Central memory CD8-positive, alpha-beta T cell (primary cell): ENCODE measurements at regions not wholly inside any gene's neighbourhood (a gene's known extent, or its start where the extent isn't known, plus 50 kb on each side); places are given as distances from the start of the nearest gene placed in this dataset.

Source experiments
- ATAC-seq: fragments of 150-1000 bp; cut with Tn5 transposase; replicated peaks from 2 replicates; pipeline ENCODE4 v1.10.0; 2022; ENCODE audit warnings: mild to moderate bottlenecking, moderate FRiP score, moderate number of reproducible peaks; ENCODE audit not compliant: poor library complexity, severe bottlenecking; ENCODE audit errors: extremely low read depth
- DNase-seq, 2 donors: peaks; one replicate each; pipeline ENCODE4 v3.0.0; 2021; ENCODE audit warnings: low spot score in 2 of 2
- H3K27ac Mint-ChIP-seq: one replicate; pipeline ENCODE4 v1.8.0; 2022; ENCODE audit warnings: low read depth, mild to moderate bottlenecking, moderate library complexity, mixed read lengths
- H3K27me3 Mint-ChIP-seq: one replicate; pipeline ENCODE4 v1.8.0; 2022; ENCODE audit warnings: mixed read lengths
- H3K36me3 Mint-ChIP-seq: one replicate; pipeline ENCODE4 v1.8.0; 2022; ENCODE audit warnings: mild to moderate bottlenecking, moderate library complexity, mixed read lengths; ENCODE audit not compliant: insufficient read depth
- H3K4me1 Mint-ChIP-seq: one replicate; pipeline ENCODE4 v1.8.0; 2022; ENCODE audit warnings: mixed read lengths
- H3K4me3 Mint-ChIP-seq: one replicate; pipeline ENCODE4 v1.8.0; 2022; ENCODE audit warnings: mild to moderate bottlenecking, moderate library complexity, mixed read lengths
- H3K9me3 Mint-ChIP-seq: one replicate; pipeline ENCODE4 v1.8.0; 2022; ENCODE audit warnings: mixed read lengths

DNA sequence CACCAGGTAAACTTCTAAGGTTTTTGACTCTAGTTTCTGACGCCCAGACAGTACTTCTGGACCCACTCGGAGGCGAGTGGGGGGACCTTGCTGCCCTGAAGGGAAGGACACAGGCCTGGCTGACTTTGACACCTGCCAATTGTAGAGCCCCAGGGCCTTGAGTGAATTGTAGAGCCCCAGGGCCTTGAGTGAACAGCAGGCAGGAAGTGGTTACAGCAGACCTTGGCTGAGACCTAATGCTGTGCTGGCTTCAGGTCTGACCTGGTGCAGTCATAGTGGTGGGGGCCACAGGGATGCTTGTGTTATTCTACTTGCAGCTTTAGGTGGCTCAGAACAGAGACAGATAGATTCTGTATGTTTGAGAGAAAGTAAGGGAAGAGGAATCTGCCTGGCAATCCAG is 344.3 kb downstream of the DUSP10 start:
- Mint-ChIP-seq H3K9me3 (peaks cover 5% of the 10 kb centered on the region), H3K4me3 (no peak overlapping the region), H3K36me3 (no peaks in the 10 kb centered on the region), H3K4me1 (no peaks in the 10 kb centered on the region), H3K27ac (no peak overlapping the region), H3K27me3 (peaks cover 65% of the 10 kb centered on the region)
- no peak for ATAC-seq
- no peak for DNase-seq

GRCh38 chr1:221405146-221405545 is 336.7 kb downstream of the DUSP10 start:
- DNase-seq, result no peak
- H3K36me3 Mint-ChIP-seq, result no peaks in the 10 kb centered on the region
- no peaks in the 10 kb centered on the region for H3K9me3 Mint-ChIP-seq
- no peak for ATAC-seq
- H3K27ac Mint-ChIP-seq, result no peak overlapping the region
- H3K27me3 Mint-ChIP-seq, result peaks cover 47% of the 10 kb centered on the region
- peaks cover 6% of the 10 kb centered on the region for H3K4me1 Mint-ChIP-seq
- H3K4me3 Mint-ChIP-seq, result no peak overlapping the region

DNA sequence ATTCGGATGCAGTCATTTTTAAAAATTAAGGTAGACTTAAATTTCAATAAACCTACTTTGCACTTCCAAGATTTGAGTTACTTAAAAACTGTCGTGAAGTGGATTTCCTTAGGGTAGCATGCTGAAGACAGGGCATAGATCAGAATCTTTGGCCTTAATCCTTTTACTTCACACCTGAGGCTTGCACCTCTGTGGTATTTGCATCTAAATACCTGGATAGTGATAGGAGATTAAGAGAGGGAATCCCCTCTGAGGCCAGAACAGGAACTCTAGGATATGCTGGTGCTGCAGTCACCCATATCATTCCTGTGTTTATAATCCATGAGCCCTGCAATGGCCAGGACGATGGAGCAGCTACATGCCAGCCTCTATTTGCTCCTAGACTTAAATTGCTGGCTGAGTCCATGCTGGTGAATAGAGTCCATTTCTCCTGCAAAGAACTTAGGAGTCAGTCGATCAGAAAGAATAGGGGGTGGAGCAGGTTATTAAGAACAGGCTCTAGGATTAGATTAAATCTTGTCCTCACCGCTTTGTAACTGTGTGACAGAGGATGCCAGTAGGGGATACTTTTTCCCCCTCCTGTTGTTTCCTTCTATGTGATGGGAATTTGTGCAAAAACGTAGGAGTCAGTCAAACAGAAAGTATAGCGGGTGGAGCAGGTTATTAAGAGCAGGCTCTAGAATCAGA is 333.6 kb downstream of the DUSP10 start:
- no peak for DNase-seq
- no peaks in the 10 kb centered on the region for H3K9me3 Mint-ChIP-seq
- H3K27me3 Mint-ChIP-seq, result peaks cover 56% of the 10 kb centered on the region
- H3K4me3 Mint-ChIP-seq, result no peak overlapping the region
- ATAC-seq, result no peak
- no peak overlapping the region for H3K27ac Mint-ChIP-seq
- peaks cover 6% of the 10 kb centered on the region for H3K4me1 Mint-ChIP-seq
- H3K36me3 Mint-ChIP-seq, result no peaks in the 10 kb centered on the region

DNA sequence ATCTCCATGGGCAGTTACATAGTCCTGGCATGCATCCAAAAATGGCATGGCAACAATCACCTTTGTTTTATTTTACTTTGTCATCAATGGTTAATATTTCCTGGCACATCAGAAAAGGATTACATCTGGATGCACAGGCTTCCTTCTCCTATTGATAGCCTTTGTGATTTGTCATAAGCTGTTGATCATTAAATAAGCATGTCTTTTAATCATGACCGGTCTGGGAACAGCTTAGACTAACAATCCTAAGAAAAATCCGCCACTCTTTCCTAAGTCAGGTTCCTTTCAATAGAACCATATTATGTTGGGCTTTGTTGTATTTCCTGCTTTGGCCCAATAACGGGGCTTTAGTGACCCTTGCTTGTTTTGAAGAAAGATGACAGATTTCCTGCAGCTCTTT is 330.6 kb downstream of the DUSP10 start:
- ATAC-seq (no peak), DNase-seq (no peak)
- Mint-ChIP-seq H3K27me3 (peaks cover 78% of the 10 kb centered on the region), H3K27ac (no peak overlapping the region), H3K9me3 (no peaks in the 10 kb centered on the region), H3K4me3 (no peak overlapping the region), H3K36me3 (no peaks in the 10 kb centered on the region), H3K4me1 (no peaks in the 10 kb centered on the region)

- Mint-ChIP-seq H3K9me3 (no peaks in the 10 kb centered on the region), H3K36me3 (no peaks in the 10 kb centered on the region), H3K27me3 (peaks cover 74% of the 10 kb centered on the region), H3K4me1 (no peaks in the 10 kb centered on the region), H3K27ac (no peak overlapping the region), H3K4me3 (no peak overlapping the region)
- ATAC-seq (no peak), DNase-seq (no peak)
Observed at GRCh38 chr1:221414772-221415539, 326.9 kb downstream of the DUSP10 start.

GRCh38 chr1:221415651-221416050 is 326.2 kb downstream of the DUSP10 start:
- DNase-seq (no peak), ATAC-seq (no peak)
- Mint-ChIP-seq H3K9me3 (no peaks in the 10 kb centered on the region), H3K27ac (no peak overlapping the region), H3K36me3 (no peaks in the 10 kb centered on the region), H3K4me1 (no peaks in the 10 kb centered on the region), H3K4me3 (no peak overlapping the region), H3K27me3 (peaks cover 72% of the 10 kb centered on the region)

GRCh38 chr1:221416142-221416541 is 325.7 kb downstream of the DUSP10 start:
- Mint-ChIP-seq H3K27me3 (peaks cover 67% of the 10 kb centered on the region), H3K27ac (no peak overlapping the region), H3K4me1 (no peaks in the 10 kb centered on the region), H3K4me3 (no peak overlapping the region), H3K36me3 (no peaks in the 10 kb centered on the region), H3K9me3 (no peaks in the 10 kb centered on the region)
- DNase-seq (no peak), ATAC-seq (no peak)

GRCh38 chr1:221416723-221417122 is 325.2 kb downstream of the DUSP10 start:
- no peak overlapping the region for H3K27ac Mint-ChIP-seq
- no peaks in the 10 kb centered on the region for H3K9me3 Mint-ChIP-seq
- ATAC-seq, result no peak
- no peaks in the 10 kb centered on the region for H3K4me1 Mint-ChIP-seq
- peaks cover 61% of the 10 kb centered on the region for H3K27me3 Mint-ChIP-seq
- no peaks in the 10 kb centered on the region for H3K36me3 Mint-ChIP-seq
- no peak for DNase-seq
- no peak overlapping the region for H3K4me3 Mint-ChIP-seq

- ATAC-seq (no peak), DNase-seq (no peak)
- H3K36me3 Mint-ChIP-seq, result no peaks in the 10 kb centered on the region
- H3K27ac Mint-ChIP-seq, result no peak overlapping the region
- H3K27me3 Mint-ChIP-seq, result peaks cover 48% of the 10 kb centered on the region
- H3K9me3 Mint-ChIP-seq, result no peaks in the 10 kb centered on the region
- H3K4me3 Mint-ChIP-seq, result no peak overlapping the region
- no peaks in the 10 kb centered on the region for H3K4me1 Mint-ChIP-seq
Observed at GRCh38 chr1:221418346-221418745, 323.5 kb downstream of the DUSP10 start.

DNA sequence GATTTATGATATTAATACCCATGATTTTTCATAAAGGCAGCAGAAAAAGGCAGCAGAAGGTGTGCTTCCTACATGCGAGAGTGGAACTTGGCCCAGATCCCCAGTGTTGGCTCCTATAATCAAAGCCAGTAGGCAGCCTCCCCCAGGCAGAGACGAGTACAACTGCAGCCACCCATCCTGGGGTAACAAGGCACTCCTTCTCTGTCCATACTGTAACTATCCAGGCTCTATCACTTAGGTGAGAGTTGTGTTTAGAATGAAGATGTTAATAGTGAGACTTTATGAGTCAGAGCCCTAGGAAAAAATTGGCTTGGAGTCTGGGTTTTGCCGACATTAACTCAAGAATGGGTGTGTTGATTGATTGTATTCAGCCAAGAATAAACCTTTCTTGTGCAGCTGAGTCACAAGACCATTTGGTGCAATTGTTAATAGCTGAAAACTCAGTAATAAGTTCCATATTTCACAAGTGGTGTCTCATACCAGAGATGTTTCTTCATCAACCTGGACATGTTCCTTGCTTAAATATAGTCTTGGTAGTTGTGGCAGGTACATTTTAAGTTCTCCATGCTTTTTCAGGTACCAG is 322.3 kb downstream of the DUSP10 start:
- DNase-seq, result no peak
- Mint-ChIP-seq H3K9me3 (no peaks in the 10 kb centered on the region), H3K4me3 (no peak overlapping the region), H3K4me1 (no peaks in the 10 kb centered on the region), H3K27me3 (peaks cover 37% of the 10 kb centered on the region), H3K27ac (no peak overlapping the region), H3K36me3 (no peaks in the 10 kb centered on the region)
- no peak for ATAC-seq

- ATAC-seq (no peak), DNase-seq (no peak)
- Mint-ChIP-seq H3K27me3 (peaks cover 16% of the 10 kb centered on the region), H3K4me1 (no peaks in the 10 kb centered on the region), H3K9me3 (peaks cover 6% of the 10 kb centered on the region), H3K36me3 (peaks cover 1% of the 10 kb centered on the region), H3K4me3 (no peak overlapping the region), H3K27ac (no peak overlapping the region)
Observed at GRCh38 chr1:221429264-221429663, 312.6 kb downstream of the DUSP10 start.

- Mint-ChIP-seq H3K27me3 (peaks cover 16% of the 10 kb centered on the region), H3K4me3 (no peak overlapping the region), H3K36me3 (peaks cover 1% of the 10 kb centered on the region), H3K9me3 (peaks cover 6% of the 10 kb centered on the region), H3K4me1 (no peaks in the 10 kb centered on the region), H3K27ac (no peak overlapping the region)
- DNase-seq (no peak), ATAC-seq (no peak)
Observed at GRCh38 chr1:221430152-221430960, 311.5 kb downstream of the DUSP10 start.
